ENCODE measurements at regions not wholly inside any gene's neighbourhood (a gene's known extent, or its start where the extent isn't known, plus 50 kb on each side); places are given as distances from the start of the nearest gene placed in this dataset.

DNA sequence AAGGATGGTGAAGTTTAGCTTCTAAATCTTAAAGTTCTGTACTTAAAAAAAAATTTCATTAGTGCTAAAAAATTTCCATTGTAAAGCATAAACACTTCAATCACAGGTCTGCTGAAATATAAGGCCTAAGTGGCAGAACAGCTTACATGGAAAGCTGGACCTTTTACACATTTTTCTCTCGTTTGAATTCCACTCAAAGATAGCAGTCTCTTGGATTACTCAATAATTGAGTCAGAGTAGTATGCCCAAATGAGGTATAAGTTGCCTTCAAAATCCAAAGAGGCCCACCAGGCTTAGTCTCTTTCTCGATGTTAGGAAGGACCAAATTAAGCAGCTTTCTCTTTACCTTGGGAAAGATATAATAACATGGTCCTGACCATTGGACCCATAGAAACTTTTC lies 220.4 kb upstream of the CWC22 start:
- WGBS (ENCODE audit: insufficient coverage, low coverage, low lambda C conversion rate, missing lambda C conversion rate), result 57% methylated on average over 2 of the region's 2 CpGs
- Histone ChIP-seq H3K27ac (no peak overlapping the region), H3K36me3 (no peaks in the 10 kb centered on the region), H3K4me3 (no peak overlapping the region), H3K27me3 (no peaks in the 10 kb centered on the region), H3K4me1 (no peaks in the 10 kb centered on the region), H3K9me3 (no peaks in the 10 kb centered on the region)
- TF ChIP-seq POLR2A (IDR thresholded peaks at IDR 0.05), result no peak
- TF ChIP-seq, protein P1, sequence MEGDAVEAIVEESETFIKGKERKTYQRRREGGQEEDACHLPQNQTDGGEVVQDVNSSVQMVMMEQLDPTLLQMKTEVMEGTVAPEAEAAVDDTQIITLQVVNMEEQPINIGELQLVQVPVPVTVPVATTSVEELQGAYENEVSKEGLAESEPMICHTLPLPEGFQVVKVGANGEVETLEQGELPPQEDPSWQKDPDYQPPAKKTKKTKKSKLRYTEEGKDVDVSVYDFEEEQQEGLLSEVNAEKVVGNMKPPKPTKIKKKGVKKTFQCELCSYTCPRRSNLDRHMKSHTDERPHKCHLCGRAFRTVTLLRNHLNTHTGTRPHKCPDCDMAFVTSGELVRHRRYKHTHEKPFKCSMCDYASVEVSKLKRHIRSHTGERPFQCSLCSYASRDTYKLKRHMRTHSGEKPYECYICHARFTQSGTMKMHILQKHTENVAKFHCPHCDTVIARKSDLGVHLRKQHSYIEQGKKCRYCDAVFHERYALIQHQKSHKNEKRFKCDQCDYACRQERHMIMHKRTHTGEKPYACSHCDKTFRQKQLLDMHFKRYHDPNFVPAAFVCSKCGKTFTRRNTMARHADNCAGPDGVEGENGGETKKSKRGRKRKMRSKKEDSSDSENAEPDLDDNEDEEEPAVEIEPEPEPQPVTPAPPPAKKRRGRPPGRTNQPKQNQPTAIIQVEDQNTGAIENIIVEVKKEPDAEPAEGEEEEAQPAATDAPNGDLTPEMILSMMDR (IDR thresholded peaks at IDR 0.05), result no peak
- DNase-seq (no peak), ATAC-seq (no peak)
- intact Hi-C loops (cut with DNase I), result no loop called here

DNA sequence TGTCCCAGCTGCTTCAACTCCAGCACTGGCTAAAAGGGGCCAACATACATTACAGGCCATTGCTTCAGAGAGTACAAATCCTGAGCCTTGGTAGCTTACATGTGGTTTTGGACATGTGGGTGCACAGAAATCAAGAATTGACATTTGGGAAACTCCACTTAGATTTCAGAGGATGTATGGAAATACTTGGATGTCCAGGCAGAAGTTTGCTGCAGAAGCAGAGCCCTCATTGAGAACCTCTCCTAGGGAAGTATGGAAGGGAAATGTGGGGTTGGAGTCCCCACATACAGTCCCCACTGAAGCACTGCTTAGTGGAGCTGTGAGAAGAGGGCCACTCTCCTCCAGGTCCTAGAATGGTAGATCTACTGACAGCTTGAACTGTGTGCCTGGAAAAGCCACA lies 218.0 kb upstream of the CWC22 start:
- H3K36me3 ChIP-seq, result no peaks in the 10 kb centered on the region
- no peaks in the 10 kb centered on the region for H3K27me3 ChIP-seq
- H3K4me1 ChIP-seq, result no peaks in the 10 kb centered on the region
- no peak for TF ChIP-seq POLR2A (IDR thresholded peaks at IDR 0.05)
- TF ChIP-seq, protein P1 (IDR thresholded peaks at IDR 0.05), result no peak
- H3K9me3 ChIP-seq, result no peaks in the 10 kb centered on the region
- intact Hi-C loops (cut with DNase I), result no loop called here
- H3K4me3 ChIP-seq, result no peak overlapping the region
- no peak overlapping the region for H3K27ac ChIP-seq
- ATAC-seq (no peak), DNase-seq (no peak)

DNA sequence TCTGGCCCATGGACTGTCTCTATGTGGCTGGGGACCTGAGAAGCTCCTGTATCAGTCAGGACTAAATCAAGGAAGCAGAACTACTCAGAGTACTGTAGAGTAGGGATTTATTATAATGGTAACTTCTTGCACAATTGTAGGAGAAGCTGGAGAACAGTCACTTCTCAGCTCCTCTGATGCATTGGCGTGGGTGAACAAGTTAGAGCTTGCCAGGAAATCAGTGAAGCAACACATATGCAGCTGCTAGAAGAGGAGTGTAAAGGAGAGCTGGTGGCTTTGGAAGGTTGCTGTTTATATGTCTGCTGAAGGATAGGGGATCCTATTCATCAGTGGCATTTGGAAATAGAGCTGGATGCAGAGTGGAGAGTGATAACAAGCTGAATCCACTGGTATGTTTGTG lies 215.5 kb upstream of the CWC22 start:
- WGBS (ENCODE audit: insufficient coverage, low coverage, low lambda C conversion rate, missing lambda C conversion rate), result 40% methylated on average over 1 of the region's 1 CpG
- H3K4me1 ChIP-seq, result no peaks in the 10 kb centered on the region
- no peak for TF ChIP-seq POLR2A (IDR thresholded peaks at IDR 0.05)
- no peak for ATAC-seq
- intact Hi-C loops (cut with DNase I), result no loop called here
- H3K27ac ChIP-seq, result no peak overlapping the region
- no peak overlapping the region for H3K4me3 ChIP-seq
- no peaks in the 10 kb centered on the region for H3K36me3 ChIP-seq
- DNase-seq, result no peak
- no peaks in the 10 kb centered on the region for H3K9me3 ChIP-seq
- H3K27me3 ChIP-seq, result no peaks in the 10 kb centered on the region

DNA sequence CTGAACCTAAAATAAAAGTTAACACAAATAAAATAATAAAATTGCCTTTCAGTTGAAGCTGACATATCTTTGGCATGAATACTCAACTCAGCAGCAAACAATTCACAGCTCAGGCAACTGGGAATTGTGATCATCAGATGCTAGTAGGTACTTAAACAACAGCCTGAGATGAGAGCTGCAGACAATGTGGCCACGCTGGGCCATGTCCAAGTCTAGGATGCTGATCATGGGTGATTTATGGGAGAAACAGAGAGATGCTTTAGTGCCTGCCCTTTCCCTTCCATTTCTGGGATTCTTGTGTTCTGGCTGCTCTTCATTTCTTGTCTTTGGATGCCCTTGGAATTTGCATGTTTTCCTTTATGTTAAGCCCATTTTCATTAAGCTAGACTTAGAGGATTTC lies 212.4 kb upstream of the CWC22 start:
- H3K4me1 ChIP-seq, result no peaks in the 10 kb centered on the region

DNA sequence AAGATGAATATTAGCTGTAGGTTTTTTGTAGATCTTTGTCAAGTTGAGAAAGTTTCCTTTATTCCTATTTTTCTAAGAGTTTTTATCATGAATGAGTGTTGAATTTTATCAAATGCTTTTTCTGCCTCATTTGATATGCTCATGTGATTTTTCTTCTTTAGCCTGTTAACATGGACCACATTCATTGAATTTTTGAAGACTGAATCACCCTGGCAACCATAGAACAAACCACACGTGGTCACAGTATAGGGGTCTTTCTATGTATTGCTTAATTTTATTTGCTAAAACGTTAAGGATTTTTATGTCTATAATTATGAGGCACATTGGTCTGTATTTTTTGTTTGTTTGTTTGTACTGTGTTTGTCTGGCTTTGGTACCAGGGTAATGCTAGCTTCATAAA lies 201.7 kb upstream of the CWC22 start:
- TF ChIP-seq POLR2A (IDR thresholded peaks at IDR 0.05), result no peak
- TF ChIP-seq, protein P1 (IDR thresholded peaks at IDR 0.05), result no peak
- intact Hi-C loops (cut with DNase I), result no loop called here
- no peak for ATAC-seq
- H3K9me3 ChIP-seq, result no peaks in the 10 kb centered on the region
- H3K27me3 ChIP-seq, result no peaks in the 10 kb centered on the region
- no peaks in the 10 kb centered on the region for H3K4me1 ChIP-seq
- H3K4me3 ChIP-seq, result no peak overlapping the region
- DNase-seq, result no peak
- H3K36me3 ChIP-seq, result no peaks in the 10 kb centered on the region
- H3K27ac ChIP-seq, result no peak overlapping the region
- 45% methylated on average over 2 of the region's 2 CpGs for WGBS (ENCODE audit: insufficient coverage, low coverage, low lambda C conversion rate, missing lambda C conversion rate)

More for the DNA sequence above, 212.4 kb upstream of the CWC22 start:
- no peak for ATAC-seq
- Histone ChIP-seq H3K4me3 (no peak overlapping the region), H3K27ac (no peak overlapping the region), H3K36me3 (no peaks in the 10 kb centered on the region), H3K9me3 (no peaks in the 10 kb centered on the region), H3K27me3 (no peaks in the 10 kb centered on the region)
- DNase-seq, result no peak
- 67% methylated on average over 1 of the region's 1 CpG for WGBS (ENCODE audit: insufficient coverage, low coverage, low lambda C conversion rate, missing lambda C conversion rate)
- TF ChIP-seq POLR2A (IDR thresholded peaks at IDR 0.05), result no peak
- intact Hi-C loops (cut with DNase I), result no loop called here

DNA sequence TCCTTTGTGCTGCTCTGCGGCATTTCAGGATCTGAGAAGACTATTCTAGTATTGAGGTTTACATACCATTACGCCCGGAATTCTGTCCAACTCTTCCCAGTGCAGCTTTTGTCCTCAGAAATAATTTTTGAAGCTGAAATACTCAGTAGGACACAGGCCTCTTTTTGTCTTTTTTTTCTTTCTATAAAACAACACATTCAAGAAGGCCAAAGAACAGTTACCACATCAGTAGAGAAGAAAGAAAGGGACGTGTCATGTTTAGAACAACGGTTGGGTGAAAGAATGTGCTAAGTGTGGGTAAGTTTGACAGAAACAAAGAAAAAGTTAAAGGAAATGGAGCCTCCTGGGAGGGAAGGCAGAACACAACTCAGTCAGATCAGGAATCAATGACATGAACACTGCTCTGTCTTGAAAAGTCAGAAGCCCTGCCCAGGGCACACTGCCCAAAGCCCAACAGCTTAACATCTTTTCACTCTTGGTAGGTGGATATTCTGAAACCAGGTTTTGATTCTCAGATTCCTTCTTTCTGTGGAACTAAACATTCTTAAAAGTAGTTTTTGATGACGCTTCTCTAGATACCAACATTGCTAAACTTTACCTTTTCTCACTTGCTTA lies 198.6 kb upstream of the CWC22 start:
- DNase-seq (no peak), ATAC-seq (no peak)
- no peak overlapping the region for H3K4me3 ChIP-seq
- H3K9me3 ChIP-seq, result no peaks in the 10 kb centered on the region
- H3K27me3 ChIP-seq, result no peaks in the 10 kb centered on the region
- TF ChIP-seq POLR2A (IDR thresholded peaks at IDR 0.05), result no peak
- TF ChIP-seq, protein P1 (IDR thresholded peaks at IDR 0.05), result no peak
- H3K27ac ChIP-seq, result no peak overlapping the region
- H3K4me1 ChIP-seq, result no peaks in the 10 kb centered on the region
- no peaks in the 10 kb centered on the region for H3K36me3 ChIP-seq
- intact Hi-C loops (cut with DNase I), result no loop called here
- 71% methylated on average over 6 of the region's 6 CpGs for WGBS (ENCODE audit: insufficient coverage, low coverage, low lambda C conversion rate, missing lambda C conversion rate)

Data from right lobe of liver (tissue), 6 donors.